Upper lobe of left lung (tissue), 6 donors: ENCODE measurements at regions not wholly inside any gene's neighbourhood (a gene's known extent, or its start where the extent isn't known, plus 50 kb on each side); places are given as distances from the start of the nearest gene placed in this dataset.

Experiments
- ATAC-seq, 2 donors: fragments of 200-7000 bp; cut with Tn5 transposase; one replicate each; pipeline ENCODE4 v1.9.1; 2022; ENCODE audit warnings: mild to moderate bottlenecking in 2 of 2, moderate library complexity in 2 of 2; ENCODE audit not compliant: low FRiP score in 2 of 2
- DNase-seq, 2 donors: peaks; one replicate each; pipeline ENCODE4 v3.0.0-alpha.2; 2019 to 2020
- H3K27ac ChIP-seq, 4 donors: fragments of 200-600 bp; sonication (generic); one replicate each; pipeline ENCODE4 v1.5.1; 2016 to 2019
- H3K27me3 ChIP-seq, 4 donors: fragments of 200-600 bp; sonication (generic); one replicate each; pipeline ENCODE4 v1.5.1; 2017 to 2019
- H3K36me3 ChIP-seq, 4 donors: fragments of 200-600 bp; sonication (generic); one replicate each; pipeline ENCODE4 v1.5.1; 2016 to 2019
- H3K4me1 ChIP-seq, 4 donors: fragments of 200-600 bp; sonication (generic); one replicate each; pipeline ENCODE4 v1.5.1; 2018 to 2019
- H3K4me3 ChIP-seq, 4 donors: fragments of 200-600 bp; sonication (generic); one replicate each; pipeline ENCODE4 v1.5.1; 2017 to 2019; ENCODE audit warnings: mild to moderate bottlenecking in 2 of 4, moderate library complexity in 1 of 4
- H3K9me3 ChIP-seq, 4 donors: fragments of 200-600 bp; sonication (generic); one replicate each; pipeline ENCODE4 v1.5.1; 2018 to 2019
- CTCF ChIP-seq, 6 experiments: fragments of 450-650 bp in 4 of 6; fragments of 200-600 bp in 2 of 6; sonication (generic) in 2 of 6; IDR thresholded peaks; one replicate each; pipeline ENCODE4 v1.5.1; 2016 to 2019; ENCODE audit warnings: antibody characterized with exemption in 6 of 6
- EP300 ChIP-seq, 4 donors: sonication (generic); formaldehyde crosslinking; IDR thresholded peaks; one replicate each; pipeline ENCODE4 v1.5.1; 2017; ENCODE audit warnings: antibody characterized with exemption in 4 of 4, control low read depth in 2 of 4
- POLR2A ChIP-seq, 4 donors: fragments of 450-650 bp; IDR thresholded peaks; one replicate each; pipeline ENCODE4 v1.5.1; 2016 to 2017; ENCODE audit warnings: antibody characterized with exemption in 4 of 4, mild to moderate bottlenecking in 2 of 4
- POLR2AphosphoS5 ChIP-seq, 2 donors: sonication (generic); formaldehyde crosslinking; IDR thresholded peaks; one replicate each; pipeline ENCODE4 v1.5.1; 2017; ENCODE audit warnings: antibody characterized with exemption in 2 of 2
- WGBS, 2 donors: methylation state at CpG; one replicate each; pipeline ENCODE4 v1.1.5; 2017 to 2018; 5-methylcytosine and 5-hydroxymethylcytosine counted together
- donor health status: DM: no; HTN: no; CAD: no; lungs with moderate emphysema.
- donor health status: DM: no; HTN: yes; CAD: no; lungs with severe emphysema.

GRCh38 chr10:55820478-55820877 is 540.6 kb downstream of the ZWINT start:
- H3K4me3 ChIP-seq = no peak overlapping the region
- peaks cover 0 to 12% (median 0%) of the 10 kb centered on the region in 4 donors for H3K9me3 ChIP-seq
- H3K36me3 ChIP-seq = no peaks in the 10 kb centered on the region
- H3K4me1 ChIP-seq = no peaks in the 10 kb centered on the region
- no peak for ATAC-seq
- WGBS, 2 donors = 79 to 87% methylated on average over 4 of the region's 4 CpGs
- DNase-seq = no peak
- H3K27me3 ChIP-seq = no peaks in the 10 kb centered on the region
- TF ChIP-seq CTCF (IDR thresholded peaks at IDR 0.05) = no peak
- no peak for TF ChIP-seq POLR2A (IDR thresholded peaks at IDR 0.05)
- TF ChIP-seq POLR2AphosphoS5 (IDR thresholded peaks at IDR 0.05) = no peak
- TF ChIP-seq EP300 (IDR thresholded peaks at IDR 0.05) = no peak
- H3K27ac ChIP-seq = no peak overlapping the region

GRCh38 chr10:55820071-55820470 is 541.0 kb downstream of the ZWINT start:
- no peak for DNase-seq
- WGBS, 2 donors = 84 to 85% methylated on average over 3 of the region's 3 CpGs

GRCh38 chr10:55813451-55814170 is 547.4 kb downstream of the ZWINT start:
- no peak overlapping the region for H3K27ac ChIP-seq
- ATAC-seq = peak in 1 of 2 donors; percentile 40
- H3K27me3 ChIP-seq = no peaks in the 10 kb centered on the region
- no peak overlapping the region for H3K4me3 ChIP-seq
- H3K4me1 ChIP-seq = no peaks in the 10 kb centered on the region
- TF ChIP-seq POLR2A (IDR thresholded peaks at IDR 0.05) = no peak
- TF ChIP-seq CTCF (IDR thresholded peaks at IDR 0.05) = no peak
- no peak for TF ChIP-seq POLR2AphosphoS5 (IDR thresholded peaks at IDR 0.05)
- no peak for TF ChIP-seq EP300 (IDR thresholded peaks at IDR 0.05)
- DNase-seq = peak in 1 of 2 donors; percentile 10
- WGBS, 2 donors = 56 to 75% methylated on average over 2 to 3 of the region's 4 CpGs
- H3K9me3 ChIP-seq = no peaks in the 10 kb centered on the region
- H3K36me3 ChIP-seq = no peaks in the 10 kb centered on the region

More at GRCh38 chr10:55820071-55820470, 541.0 kb downstream of the ZWINT start:
- Histone ChIP-seq H3K4me3 (no peak overlapping the region), H3K9me3 (peaks cover 0 to 12% (median 0%) of the 10 kb centered on the region in 4 donors), H3K36me3 (no peaks in the 10 kb centered on the region), H3K27ac (no peak overlapping the region), H3K4me1 (no peaks in the 10 kb centered on the region), H3K27me3 (no peaks in the 10 kb centered on the region)
- ATAC-seq = no peak
- TF ChIP-seq EP300 (IDR thresholded peaks at IDR 0.05) = no peak
- TF ChIP-seq CTCF (IDR thresholded peaks at IDR 0.05) = no peak
- no peak for TF ChIP-seq POLR2A (IDR thresholded peaks at IDR 0.05)
- TF ChIP-seq POLR2AphosphoS5 (IDR thresholded peaks at IDR 0.05) = no peak

GRCh38 chr10:55803055-55803454 is 558.0 kb downstream of the ZWINT start:
- no peak overlapping the region for H3K4me3 ChIP-seq
- H3K4me1 ChIP-seq = no peaks in the 10 kb centered on the region
- TF ChIP-seq POLR2A (IDR thresholded peaks at IDR 0.05) = no peak
- no peak for TF ChIP-seq EP300 (IDR thresholded peaks at IDR 0.05)
- no peak for TF ChIP-seq POLR2AphosphoS5 (IDR thresholded peaks at IDR 0.05)
- no peak for TF ChIP-seq CTCF (IDR thresholded peaks at IDR 0.05)
- DNase-seq (no peak), ATAC-seq (no peak)
- peaks cover 0 to 3% (median 0%) of the 10 kb centered on the region in 4 donors for H3K9me3 ChIP-seq
- no peak overlapping the region for H3K27ac ChIP-seq
- H3K27me3 ChIP-seq = no peaks in the 10 kb centered on the region
- H3K36me3 ChIP-seq = no peaks in the 10 kb centered on the region

- H3K36me3 ChIP-seq = no peaks in the 10 kb centered on the region
- no peak for ATAC-seq
- TF ChIP-seq EP300 (IDR thresholded peaks at IDR 0.05) = no peak
- no peak for TF ChIP-seq CTCF (IDR thresholded peaks at IDR 0.05)
- no peak for TF ChIP-seq POLR2A (IDR thresholded peaks at IDR 0.05)
- no peak for TF ChIP-seq POLR2AphosphoS5 (IDR thresholded peaks at IDR 0.05)
- H3K4me1 ChIP-seq = no peaks in the 10 kb centered on the region
- peaks cover 0 to 3% (median 0%) of the 10 kb centered on the region in 4 donors for H3K9me3 ChIP-seq
- no peak for DNase-seq
- H3K4me3 ChIP-seq = no peak overlapping the region
- 75 to 86% methylated on average over 2 of the region's 2 CpGs for WGBS, 2 donors
- H3K27me3 ChIP-seq = no peaks in the 10 kb centered on the region
- H3K27ac ChIP-seq = no peak overlapping the region
Measured at GRCh38 chr10:55801353-55801661, 559.8 kb downstream of the ZWINT start.
